Gastrocnemius medialis (tissue), 4 donors: ENCODE measurements at regions not wholly inside any gene's neighbourhood (a gene's known extent, or its start where the extent isn't known, plus 50 kb on each side); places are given as distances from the start of the nearest gene placed in this dataset.
"Not testable (repeated sequence)": the region's sequence is repeated elsewhere in the genome, so short reads cannot be mapped to it uniquely, and the experiment has no call there.

Experiments used
- ATAC-seq, 2 donors: fragments of 150-250 bp; one replicate each; pipeline ENCODE4 v1.9.1; 2016
- DNase-seq, 2 donors: peaks; one replicate each; pipeline ENCODE4 v3.0.0-alpha.2; 2019
- H3K27ac ChIP-seq, 4 donors: fragments of 200-600 bp; sonication (generic); 1 replicate in 1 of 4; 2 replicates in 3 of 4; pipeline ENCODE4 v1.5.1; 2016 to 2018; ENCODE audit warnings: mild to moderate bottlenecking in 2 of 4, moderate library complexity in 1 of 4
- H3K27me3 ChIP-seq, 3 donors: fragments of 200-600 bp; sonication (generic) in 2 of 3; 1 replicate in 1 of 3; 2 replicates in 2 of 3; pipeline versions ENCODE4 v1.5.1 to v1.6.0; 2016 to 2019; ENCODE audit warnings: mild to moderate bottlenecking in 1 of 3, moderate library complexity in 1 of 3
- H3K36me3 ChIP-seq, 2 donors: fragments of 200-600 bp; sonication (generic) in 1 of 2; one replicate each; pipeline ENCODE4 v1.5.1; 2017 to 2018
- H3K4me1 ChIP-seq, 2 donors: fragments of 200-600 bp; sonication (generic) in 1 of 2; one replicate each; pipeline ENCODE4 v1.5.1; 2016 to 2017; ENCODE audit warnings: mild to moderate bottlenecking in 2 of 2
- H3K4me3 ChIP-seq, 4 donors: fragments of 200-600 bp; sonication (generic) in 3 of 4; 1 replicate in 1 of 4; 2 replicates in 3 of 4; pipeline ENCODE4 v1.5.1; 2016 to 2019; ENCODE audit warnings: mild to moderate bottlenecking in 2 of 4
- H3K9me3 ChIP-seq, 3 donors: fragments of 200-600 bp; sonication (generic) in 2 of 3; 1 replicate in 1 of 3; 2 replicates in 2 of 3; pipeline ENCODE4 v1.5.1; 2016 to 2019
- POLR2A ChIP-seq, 2 donors: fragments of 450-650 bp; IDR thresholded peaks; one replicate each; pipeline ENCODE4 v1.6.1; 2017; ENCODE audit warnings: antibody characterized with exemption in 2 of 2, mild to moderate bottlenecking in 2 of 2, moderate library complexity in 2 of 2
- in situ Hi-C, 4 donors: fragments of 200-750 bp; cut with MboI; loops; one replicate each; pipeline versions ENCODE4 v1.15.0 to v1.8.0; 2017; ENCODE audit warnings: low sequenced_read_pairs in 4 of 4
- intact Hi-C: fragments of 100-400 bp; cut with DNase I; formaldehyde crosslinking; loops from one replicate; pipeline ENCODE4 v1.15.1; 2023; ENCODE audit warnings: low total_unique reads
- TF ChIP-seq, protein P1 (sequence below), 5 experiments: fragments of 450-650 bp in 3 of 5; fragments of 200-600 bp in 2 of 5; sonication (generic) in 2 of 5; IDR thresholded peaks in 4 of 5; conservative IDR thresholded peaks in 1 of 5; 1 replicate in 4 of 5; 2 replicates in 1 of 5; pipeline ENCODE4 v1.5.1; 2016 to 2019; ENCODE audit warnings: antibody characterized with exemption in 5 of 5, mild to moderate bottlenecking in 3 of 5, moderate library complexity in 3 of 5

DNA sequence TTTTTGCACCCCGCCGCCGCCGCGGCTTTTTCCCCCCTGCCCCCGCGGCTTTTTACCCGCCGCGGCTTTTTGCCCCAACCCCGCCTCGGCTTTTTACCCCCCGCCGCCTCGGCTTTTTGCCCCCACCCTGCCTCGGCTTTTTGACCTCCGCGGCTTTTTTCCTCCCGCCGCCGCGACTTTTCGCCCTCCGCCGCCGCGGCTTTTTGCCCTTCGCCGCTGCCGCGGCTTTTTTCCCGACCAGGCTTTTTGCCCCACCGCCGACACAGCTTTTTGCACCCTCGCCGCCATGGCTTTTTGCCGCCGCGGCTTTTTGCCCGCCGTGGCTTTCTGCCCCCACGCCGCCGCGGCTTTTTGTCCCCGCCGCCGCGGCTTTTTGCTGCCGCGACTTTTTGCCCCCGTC is 137.0 kb upstream of the TP53TG3D start:
- H3K9me3 ChIP-seq, result no peaks in the 10 kb centered on the region
- DNase-seq, result no peak
- intact Hi-C loops, result no loop called here

DNA sequence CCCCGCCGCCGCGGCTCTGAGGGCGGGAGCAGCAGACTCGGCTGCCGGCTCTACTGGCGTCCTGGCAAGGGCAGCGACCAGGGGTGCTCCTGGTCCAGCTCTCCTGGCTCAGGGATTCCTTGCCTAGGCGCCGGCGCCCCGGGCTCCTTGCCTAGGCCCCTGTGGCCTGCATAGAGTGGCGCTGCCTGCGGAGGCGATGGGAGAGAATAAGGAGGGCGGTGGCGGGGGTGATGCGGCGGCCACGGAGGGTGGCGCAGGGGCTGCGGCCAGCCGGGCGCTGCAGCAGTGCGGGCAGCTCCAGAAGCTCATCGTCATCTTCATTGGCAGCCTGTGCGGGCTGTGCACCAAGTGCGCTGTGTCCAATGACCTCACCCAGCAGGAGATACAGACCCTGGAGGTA is 136.6 kb upstream of the TP53TG3D start:
- H3K4me1 ChIP-seq, H3K27ac ChIP-seq, H3K36me3 ChIP-seq, ATAC-seq, in situ Hi-C loops, H3K9me3 ChIP-seq, DNase-seq, intact Hi-C loops: not testable (repeated sequence)
- peak overlapping the region; percentile 56 to 60 (median 60) for H3K4me3 ChIP-seq
- H3K27me3 ChIP-seq, result peaks cover 0 to 15% (median 14%) of the 10 kb centered on the region in 3 donors

More for the DNA sequence above, 137.0 kb upstream of the TP53TG3D start:
- TF ChIP-seq, protein P1, sequence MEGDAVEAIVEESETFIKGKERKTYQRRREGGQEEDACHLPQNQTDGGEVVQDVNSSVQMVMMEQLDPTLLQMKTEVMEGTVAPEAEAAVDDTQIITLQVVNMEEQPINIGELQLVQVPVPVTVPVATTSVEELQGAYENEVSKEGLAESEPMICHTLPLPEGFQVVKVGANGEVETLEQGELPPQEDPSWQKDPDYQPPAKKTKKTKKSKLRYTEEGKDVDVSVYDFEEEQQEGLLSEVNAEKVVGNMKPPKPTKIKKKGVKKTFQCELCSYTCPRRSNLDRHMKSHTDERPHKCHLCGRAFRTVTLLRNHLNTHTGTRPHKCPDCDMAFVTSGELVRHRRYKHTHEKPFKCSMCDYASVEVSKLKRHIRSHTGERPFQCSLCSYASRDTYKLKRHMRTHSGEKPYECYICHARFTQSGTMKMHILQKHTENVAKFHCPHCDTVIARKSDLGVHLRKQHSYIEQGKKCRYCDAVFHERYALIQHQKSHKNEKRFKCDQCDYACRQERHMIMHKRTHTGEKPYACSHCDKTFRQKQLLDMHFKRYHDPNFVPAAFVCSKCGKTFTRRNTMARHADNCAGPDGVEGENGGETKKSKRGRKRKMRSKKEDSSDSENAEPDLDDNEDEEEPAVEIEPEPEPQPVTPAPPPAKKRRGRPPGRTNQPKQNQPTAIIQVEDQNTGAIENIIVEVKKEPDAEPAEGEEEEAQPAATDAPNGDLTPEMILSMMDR (IDR thresholded peaks at IDR 0.05 in 4 of 5, conservative IDR thresholded peaks at IDR 0.05 in 1 of 5), result no peak
- TF ChIP-seq POLR2A (IDR thresholded peaks at IDR 0.05), result no peak
- Histone ChIP-seq H3K27me3 (peaks cover 0 to 15% (median 14%) of the 10 kb centered on the region in 3 donors), H3K27ac (no peak overlapping the region), H3K36me3 (no peaks in the 10 kb centered on the region), H3K4me3 (peak overlapping the region; percentile 56 to 60 (median 60)), H3K4me1 (no peaks in the 10 kb centered on the region)
- in situ Hi-C loops, result no loop called here
- ATAC-seq, result no peak

DNA sequence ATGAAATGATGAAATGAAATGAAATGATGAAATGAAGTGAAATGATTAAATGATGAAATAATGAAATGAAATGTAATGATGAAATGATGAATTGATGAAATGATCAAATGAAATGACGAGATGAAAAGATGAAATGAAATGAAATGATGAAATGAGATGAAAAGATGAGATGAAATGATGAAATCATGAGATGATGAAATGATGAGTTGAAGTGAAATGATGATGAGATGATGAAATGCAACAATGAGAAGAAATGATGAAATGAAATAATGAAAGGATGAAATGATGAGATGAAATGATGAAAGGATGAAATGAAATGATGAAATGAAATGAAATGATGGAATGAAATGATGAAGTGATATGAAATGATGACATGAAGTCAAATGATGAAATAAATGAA is 132.7 kb upstream of the TP53TG3D start:
- H3K36me3 ChIP-seq, DNase-seq, H3K4me3 ChIP-seq, H3K9me3 ChIP-seq, H3K4me1 ChIP-seq, H3K27ac ChIP-seq, in situ Hi-C loops, ATAC-seq, intact Hi-C loops: not testable (repeated sequence)
- peaks cover 0 to 14% (median 14%) of the 10 kb centered on the region in 3 donors for H3K27me3 ChIP-seq

DNA sequence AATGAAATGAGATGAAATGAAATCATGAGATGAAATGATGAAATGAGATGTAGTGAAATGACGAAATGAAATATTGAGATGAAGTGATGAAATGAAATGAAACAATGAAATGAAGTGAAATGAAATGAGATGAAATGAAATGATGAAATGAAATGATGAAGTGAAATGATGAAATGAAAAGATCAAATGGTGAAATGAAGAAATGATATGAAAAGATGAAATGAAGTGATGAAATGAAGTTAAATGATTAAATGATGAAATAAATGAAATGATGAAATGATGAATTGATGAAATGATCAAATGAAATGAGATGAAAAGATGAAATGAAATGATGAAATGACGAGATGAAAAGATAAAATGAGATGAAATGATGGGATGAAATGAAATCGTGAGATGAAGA is 132.3 kb upstream of the TP53TG3D start:
- H3K4me1 ChIP-seq, H3K9me3 ChIP-seq, in situ Hi-C loops, ATAC-seq, H3K36me3 ChIP-seq, DNase-seq, H3K4me3 ChIP-seq, intact Hi-C loops, H3K27ac ChIP-seq: not testable (repeated sequence)
- H3K27me3 ChIP-seq, result peaks cover 0 to 11% (median 11%) of the 10 kb centered on the region in 3 donors

DNA sequence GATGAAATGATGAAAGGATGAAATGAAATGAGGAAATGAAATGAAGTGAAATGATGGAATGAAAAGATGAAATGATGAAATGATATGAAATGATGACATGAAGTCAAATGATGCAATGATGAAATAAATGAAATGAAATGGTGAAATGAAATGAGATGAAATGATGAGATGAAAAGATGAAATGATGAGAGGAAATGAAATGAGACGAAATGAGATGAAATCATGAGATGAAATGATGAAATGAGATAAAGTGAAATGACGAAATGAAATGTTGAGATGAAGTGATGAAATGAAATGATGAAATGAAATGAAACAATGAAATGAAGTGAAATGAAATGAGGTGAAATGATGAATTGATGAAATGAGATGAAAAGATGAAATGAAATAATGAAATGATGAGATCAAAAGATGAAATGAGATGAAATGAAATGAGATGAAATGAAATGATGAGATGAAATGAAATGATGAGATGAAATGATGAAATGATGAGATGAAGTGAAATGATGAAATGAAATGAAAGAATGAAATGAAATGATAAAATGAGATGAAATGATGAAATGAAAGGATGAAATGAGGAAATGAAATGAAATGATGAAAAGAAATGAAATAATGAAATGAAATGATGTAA is 131.7 kb upstream of the TP53TG3D start:
- H3K9me3 ChIP-seq, result not testable (repeated sequence)

DNA sequence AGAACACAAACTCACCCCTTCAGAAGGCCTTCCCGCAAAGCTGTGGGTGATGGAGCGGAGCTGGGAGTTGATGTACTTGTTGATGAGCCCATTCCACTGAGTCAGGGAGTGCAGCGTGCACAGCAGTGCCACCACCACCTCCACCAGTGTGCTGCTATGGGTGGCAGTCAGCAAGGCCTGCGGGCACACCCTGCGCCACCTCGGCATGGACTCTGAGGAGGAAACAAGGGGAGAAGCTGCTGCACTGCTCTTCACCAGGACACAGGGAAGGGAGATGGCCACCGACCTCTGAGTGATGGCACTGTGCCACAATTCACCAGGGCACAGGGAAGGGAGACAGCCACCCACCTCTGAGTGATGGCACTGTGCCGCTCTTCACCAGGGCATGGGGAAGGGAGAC is 100.7 kb upstream of the TP53TG3D start:
- H3K27me3 ChIP-seq, intact Hi-C loops, H3K4me1 ChIP-seq, H3K27ac ChIP-seq, ATAC-seq, in situ Hi-C loops, H3K4me3 ChIP-seq, H3K36me3 ChIP-seq, DNase-seq, H3K9me3 ChIP-seq: not testable (repeated sequence)

More for the DNA sequence above, 131.7 kb upstream of the TP53TG3D start:
- DNase-seq, H3K27me3 ChIP-seq, intact Hi-C loops, ATAC-seq, H3K36me3 ChIP-seq, H3K27ac ChIP-seq, H3K4me1 ChIP-seq, H3K4me3 ChIP-seq, in situ Hi-C loops: not testable (repeated sequence)

DNA sequence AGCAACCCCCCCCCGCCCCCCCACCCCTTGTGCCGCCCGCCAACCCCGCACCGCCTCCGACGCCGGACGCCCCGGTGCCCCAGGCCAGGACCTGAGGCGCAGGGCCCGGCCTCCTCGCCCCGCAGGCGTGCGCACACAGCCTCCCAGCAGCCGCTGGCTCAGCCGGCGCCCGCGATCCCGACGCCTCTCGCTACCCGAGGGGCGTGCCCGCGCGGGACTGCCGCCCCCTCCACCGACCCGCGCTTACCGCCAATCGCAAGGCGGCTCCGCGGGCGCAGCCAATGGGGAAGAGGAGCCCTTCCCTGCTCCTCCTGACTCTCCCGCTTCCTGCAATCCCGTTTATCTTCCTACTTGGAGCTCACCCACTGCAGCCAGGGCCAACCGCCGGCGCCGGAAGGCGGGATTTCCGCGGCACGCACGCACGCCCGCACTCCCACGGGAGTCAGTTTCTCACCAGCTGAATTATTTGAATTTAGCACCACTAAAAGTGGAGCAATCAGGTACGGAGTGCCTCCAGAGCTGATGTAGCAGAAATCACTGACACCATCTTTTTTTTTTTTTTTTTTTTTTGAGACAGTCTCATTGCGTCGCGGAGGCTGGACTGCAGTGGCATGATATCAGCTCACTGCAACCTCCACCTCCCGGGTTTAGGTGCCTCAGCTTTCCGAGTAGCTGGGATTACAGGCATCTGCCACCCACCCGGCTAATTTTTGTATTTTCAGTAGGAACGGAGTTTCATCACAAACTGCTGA is 65.0 kb upstream of the TP53TG3D start:
- H3K4me1 ChIP-seq, H3K4me3 ChIP-seq, H3K27me3 ChIP-seq, H3K9me3 ChIP-seq, H3K36me3 ChIP-seq, H3K27ac ChIP-seq, DNase-seq, in situ Hi-C loops, intact Hi-C loops: not testable (repeated sequence)
- peak in 1 of 2 donors; percentile 63 for ATAC-seq

DNA sequence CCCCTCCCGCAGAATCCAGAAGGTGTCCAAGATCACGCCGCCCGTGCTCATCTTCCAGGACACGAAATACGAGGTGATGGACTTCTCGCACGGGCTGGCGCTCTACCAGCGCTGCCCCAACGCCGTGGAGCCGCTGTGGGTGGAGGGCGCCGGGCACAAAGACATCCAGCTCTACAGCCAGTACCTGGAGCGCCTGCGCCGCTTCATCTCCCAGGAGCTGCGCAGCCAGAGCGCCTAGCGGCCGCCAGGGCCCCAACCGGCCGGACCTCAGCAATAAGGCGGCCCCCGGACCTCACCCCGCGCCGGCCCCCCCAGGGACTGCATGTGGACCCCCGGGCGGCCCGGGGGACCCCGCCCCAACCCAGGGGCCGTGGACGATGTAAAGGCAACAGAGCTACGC is 50.5 kb upstream of the TP53TG3D start:
- not testable (repeated sequence) for DNase-seq, H3K27ac ChIP-seq

More for the DNA sequence above, 50.5 kb upstream of the TP53TG3D start:
- H3K36me3 ChIP-seq, intact Hi-C loops, ATAC-seq, H3K4me3 ChIP-seq, in situ Hi-C loops, H3K9me3 ChIP-seq, H3K4me1 ChIP-seq, H3K27me3 ChIP-seq: not testable (repeated sequence)
